ENCODE measurements at regions not wholly inside any gene's neighbourhood (a gene's known extent, or its start where the extent isn't known, plus 50 kb on each side); places are given as distances from the start of the nearest gene placed in this dataset.
A peak's percentile ranks its signal among the peaks of the same experiment; 100 is the strongest.

DNA sequence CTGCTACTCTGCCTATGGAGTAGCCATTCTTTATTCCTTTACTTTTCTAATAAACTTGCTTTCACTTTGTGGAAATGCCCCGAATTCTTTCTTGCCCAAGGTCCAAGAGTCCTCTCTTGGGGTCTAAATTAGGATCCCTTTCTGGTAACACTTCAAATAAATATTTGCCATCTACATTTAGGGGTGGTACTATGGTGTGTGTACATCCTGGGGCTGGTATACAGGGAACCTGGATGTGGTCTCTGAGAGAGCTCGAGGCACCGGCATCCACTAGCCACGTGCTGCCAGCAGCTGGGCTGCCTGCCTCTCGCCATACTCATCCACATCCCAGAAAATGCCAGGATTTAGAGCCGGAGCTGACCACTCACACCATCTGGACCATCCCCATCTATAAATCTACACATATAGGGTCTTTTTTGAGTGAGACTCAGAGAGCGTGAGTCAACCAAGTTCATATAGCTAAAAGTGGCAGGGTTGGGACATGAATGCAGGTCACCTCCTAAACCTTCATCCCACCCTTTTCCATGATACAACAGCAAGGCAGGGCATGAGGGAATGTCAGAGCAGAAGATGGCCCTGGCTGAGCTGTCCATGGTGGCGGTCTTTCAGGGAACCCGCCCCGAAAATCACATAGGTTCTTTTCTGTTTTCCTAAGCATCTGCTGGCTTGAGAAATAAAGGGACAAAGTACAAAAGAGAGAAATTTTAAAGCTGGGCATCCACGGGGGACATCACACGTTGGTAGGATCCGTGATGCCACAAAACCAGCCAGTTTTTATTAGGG lies 76.6 kb upstream of the F3 start:
- DNase-seq = no peak

DNA sequence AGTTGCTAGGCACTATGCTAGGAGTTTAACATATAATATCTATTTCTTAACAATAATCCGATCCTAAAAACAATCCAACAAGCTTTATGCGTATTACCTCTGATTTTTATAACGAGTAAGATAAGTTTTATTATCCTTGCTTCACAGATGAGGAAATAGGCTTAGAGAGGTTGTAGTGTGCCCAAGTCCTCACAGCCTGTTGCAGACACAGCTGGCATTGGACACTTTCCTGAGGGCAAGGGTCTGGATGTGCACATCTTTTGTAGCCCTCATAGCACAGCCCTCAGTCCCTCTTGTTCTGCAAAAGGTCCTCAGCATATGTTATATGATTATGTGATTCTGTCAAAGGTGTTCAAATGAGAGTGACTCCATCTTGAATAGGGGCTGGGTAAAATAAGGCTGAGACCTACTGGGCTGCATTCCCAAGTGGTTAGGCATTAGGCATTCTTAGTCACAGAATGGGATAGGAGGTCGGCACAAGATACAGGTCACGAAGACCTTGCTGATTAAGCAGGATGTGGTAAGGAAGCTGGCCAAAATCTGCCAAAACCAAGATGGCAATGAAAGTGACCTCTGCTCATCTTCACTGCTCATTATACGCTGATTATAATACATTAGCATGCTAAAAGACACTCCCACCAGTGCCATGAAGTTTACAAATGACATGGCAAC lies 75.7 kb upstream of the F3 start:
- no peak for DNase-seq

DNA sequence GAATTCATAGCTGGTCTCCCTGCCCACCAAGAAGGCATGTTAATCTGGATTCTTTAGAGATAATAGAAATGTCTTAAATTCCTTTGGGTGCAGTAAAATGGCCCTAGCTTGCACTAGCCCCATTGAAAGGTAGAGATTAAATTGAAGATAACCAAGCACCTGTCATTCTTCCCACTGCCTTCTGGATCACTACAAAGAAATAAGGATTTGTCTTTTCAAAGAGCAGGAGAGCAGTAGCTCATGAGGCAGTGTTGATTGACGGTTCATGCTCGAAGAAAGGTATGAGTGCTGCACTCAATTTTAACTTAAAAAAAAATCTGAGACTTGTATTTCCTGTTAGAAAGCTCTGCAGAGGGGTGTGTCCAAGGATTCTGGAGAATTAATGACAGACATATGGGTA lies 74.9 kb upstream of the F3 start:
- no peak for DNase-seq

DNA sequence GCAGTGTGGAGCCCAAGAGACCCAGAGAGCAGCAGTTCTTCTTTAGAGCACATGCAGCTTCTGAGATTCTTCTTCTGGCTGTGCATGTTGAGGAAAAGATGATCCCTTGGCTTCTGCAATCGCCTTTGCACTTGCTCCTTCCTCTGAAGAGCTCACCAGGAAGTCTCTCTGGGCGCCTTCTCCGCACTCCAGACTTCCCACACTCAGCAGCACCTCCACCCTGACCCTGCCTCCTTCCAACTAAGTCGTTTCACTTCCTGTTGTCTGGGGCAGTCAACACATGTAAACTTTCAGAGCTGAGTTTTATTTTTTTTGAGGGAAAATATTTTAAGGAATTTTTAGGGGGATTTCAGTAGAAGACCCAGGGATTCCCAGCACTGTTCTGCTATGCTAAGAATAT lies 73.4 kb upstream of the F3 start:
- DNase-seq = peak; percentile 19

DNA sequence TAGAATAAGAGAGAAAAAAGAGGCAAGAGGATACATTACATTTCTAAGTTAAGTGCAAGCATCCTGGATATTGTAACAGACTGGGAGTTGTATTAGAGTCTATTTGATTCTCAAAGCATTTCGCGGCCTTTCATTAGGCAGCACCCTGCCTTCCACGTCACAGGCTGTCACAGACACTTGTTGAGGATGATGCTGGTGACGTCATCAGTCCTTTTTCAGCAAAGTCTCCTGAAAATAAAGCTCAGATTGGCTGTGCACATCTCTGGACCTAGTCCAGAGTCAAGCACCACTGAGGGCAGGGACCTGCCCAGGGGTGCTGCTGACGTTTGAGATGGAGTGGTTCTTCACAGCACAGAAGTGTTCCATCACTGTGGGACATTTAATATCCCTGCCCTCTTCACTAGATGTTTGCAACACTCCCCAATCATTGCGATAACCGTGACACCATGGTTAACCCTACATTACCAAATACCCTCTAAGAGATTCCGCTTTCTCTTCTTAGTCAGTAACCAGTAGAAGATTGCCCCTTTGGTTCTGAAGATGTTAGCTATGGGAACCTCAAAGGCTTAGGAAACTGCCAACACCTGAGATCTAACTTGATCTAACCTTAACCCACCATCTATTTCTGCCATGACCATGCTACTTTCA lies 72.7 kb upstream of the F3 start:
- DNase-seq = no peak

DNA sequence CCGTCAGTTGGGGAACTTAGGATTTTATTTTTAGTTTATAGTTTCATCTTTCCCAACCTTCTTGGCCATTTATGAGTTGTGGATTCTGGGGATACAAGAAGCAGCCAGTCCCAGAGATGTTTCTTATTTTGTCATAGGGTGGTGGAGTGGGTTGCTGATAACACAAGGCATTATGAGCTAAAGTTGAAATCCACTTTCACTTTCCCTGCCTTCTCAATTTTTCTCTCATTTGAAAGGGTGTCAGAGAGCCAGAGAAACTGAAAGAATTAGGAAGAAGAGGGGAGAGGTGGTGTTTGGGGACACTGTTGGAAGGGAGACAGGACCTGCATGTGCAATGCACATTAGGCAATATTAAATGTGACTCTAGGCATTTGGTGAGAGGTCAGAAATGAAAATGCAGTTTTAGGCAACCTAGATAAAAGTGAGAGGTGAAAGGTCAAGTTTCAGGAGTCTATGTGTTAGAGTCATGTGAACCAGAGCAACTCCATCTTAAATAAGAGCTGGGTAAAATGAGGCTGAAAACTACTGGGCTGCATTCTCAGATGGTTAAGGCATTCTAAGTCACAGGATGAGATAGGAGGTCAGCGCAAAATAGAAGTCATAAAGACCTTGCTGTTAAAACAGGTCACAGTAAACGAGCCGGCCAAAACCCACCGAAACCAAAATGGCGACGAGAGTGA lies 71.1 kb upstream of the F3 start:
- DNase-seq = no peak

DNA sequence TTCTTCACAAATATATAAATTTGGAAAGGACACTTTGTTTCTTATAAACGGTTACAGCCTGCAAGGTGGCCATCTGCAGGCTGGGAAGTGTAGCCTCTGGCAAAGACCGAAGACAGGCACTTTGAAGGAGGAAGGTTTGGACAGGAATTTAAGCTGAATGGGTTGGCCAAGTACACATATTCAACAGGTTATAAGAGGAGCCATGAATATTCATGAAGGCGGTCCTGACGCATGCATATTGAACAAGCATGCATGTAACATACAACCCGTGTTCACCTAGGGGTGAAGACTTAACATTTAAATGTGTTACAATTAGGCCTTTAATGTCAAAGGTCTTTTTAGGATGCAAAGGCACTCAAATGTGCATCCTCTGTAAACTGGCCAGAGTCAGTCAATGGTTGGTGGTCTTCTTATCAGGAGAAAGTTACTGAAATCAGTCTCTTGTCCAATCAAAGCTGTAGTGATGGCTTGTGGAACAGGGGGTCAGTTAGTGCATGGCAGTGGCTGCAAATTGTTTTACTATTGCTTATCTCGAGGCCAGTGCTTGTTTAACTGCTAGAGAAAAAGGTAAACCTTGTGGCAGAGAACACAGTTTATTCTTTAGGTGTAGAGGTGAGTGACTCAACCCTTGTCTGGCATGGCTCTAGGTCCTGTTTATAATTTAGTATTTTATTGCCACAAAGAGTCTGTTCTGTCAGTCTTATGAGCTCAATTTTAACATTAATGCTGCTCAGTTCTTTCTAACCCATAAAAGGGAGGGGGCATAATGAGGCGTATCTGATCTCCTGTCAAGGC lies 70.3 kb upstream of the F3 start:
- no peak for DNase-seq

DNA sequence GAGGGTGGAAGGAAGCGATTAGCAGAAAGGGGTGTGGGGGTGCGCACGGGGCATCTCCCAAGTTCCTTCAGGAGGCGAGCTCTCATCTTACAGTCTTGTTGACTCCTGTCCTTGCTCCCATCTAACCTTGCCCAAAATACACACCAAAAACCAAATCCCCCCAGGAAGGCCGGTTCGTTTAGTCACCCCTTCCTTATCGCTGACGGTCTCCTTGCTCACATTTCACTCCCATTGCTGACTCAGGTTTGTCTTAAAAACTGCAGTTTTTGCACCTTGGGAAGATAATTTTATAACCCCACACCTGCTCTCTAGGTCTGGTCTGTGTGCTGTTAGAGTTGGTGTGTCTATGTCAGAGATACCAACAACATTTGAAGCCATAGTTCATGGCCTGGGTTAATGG lies 68.1 kb upstream of the F3 start:
- DNase-seq = no peak

DNA sequence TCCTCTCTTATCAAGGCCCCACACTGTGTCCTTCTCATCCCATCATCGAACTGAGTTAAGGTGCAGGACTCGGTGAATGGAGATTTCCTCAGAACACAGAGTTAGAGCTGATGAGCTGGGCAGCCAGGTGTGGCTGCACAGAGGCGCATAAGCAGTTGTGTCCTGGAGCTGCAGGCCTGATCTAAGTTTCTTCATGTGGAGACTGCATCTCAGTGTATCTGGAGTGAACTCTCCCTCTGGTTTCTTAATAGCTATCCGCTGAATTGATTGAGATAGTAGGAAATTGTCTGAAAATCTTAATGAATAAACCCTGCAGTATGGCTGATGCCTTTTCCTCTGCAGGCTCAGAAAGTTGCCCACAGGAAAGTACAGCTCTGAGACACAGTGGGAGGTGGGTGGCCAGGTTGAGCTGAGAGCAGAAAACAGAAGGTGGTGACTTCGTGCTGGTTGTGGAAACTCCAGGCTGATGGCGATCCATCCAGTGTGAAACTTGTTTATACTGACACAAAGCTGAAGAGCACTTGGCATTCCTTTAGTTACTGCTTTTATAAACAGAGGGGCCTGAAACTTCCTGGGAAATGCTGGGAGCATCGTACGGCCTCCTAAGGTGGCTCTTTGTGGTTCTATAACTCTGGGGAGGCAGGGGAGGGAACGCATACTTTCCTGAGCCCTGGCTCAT lies 67.4 kb upstream of the F3 start:
- DNase-seq = no peak

DNA sequence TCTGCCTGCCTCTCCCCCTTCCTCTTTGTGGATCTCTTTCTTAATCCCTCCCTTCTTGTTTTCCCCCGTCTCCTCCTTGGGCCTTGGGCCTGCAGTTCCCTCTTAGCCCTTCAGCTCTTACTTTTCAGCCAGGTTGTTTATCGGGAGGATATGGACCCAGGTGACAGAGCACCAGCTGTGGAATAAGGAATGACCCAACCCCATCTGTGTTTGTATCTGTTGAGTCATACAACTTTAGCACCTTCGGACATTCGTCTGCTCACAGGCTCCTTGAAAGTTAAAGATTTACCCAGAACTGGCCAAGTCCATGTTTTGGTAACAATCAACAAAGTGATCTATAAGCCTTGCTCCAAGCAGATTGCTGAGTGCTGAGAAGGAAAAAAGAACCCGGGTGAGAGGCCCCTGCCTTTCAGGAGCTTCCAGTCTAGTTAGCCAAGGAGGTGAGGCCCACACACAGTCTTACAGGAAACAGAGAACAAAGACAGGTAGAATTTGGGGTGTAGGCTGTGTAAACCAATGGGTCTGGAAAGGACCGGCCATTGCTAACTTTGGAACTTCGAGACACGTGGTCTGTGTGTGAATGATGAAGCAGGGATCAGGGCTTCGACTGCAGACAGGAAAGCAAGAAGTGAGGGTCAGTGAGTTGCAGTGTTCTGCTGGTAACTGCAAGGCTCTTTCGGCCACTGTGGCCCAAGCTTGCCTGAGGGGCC lies 66.7 kb upstream of the F3 start:
- no peak for DNase-seq

DNA sequence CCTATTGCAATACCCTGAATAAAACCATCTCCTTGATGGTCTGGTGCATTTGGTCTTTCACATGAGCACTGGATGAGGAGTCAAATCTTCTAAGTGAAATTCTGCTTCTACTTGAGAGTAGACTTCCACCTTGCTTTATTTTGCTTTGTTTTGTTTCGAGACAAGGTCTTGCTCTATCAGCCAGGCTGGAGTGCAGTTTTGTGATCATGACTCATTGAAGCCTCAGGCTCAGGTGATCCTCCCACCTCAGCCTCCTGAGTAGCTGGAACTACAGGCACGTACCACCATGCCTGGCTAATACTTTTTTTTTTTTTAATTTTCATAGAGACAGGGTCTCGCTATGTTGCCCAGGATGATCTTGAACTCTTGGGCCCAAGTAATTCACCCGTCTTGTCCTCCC lies 65.8 kb upstream of the F3 start:
- DNase-seq = no peak

DNA sequence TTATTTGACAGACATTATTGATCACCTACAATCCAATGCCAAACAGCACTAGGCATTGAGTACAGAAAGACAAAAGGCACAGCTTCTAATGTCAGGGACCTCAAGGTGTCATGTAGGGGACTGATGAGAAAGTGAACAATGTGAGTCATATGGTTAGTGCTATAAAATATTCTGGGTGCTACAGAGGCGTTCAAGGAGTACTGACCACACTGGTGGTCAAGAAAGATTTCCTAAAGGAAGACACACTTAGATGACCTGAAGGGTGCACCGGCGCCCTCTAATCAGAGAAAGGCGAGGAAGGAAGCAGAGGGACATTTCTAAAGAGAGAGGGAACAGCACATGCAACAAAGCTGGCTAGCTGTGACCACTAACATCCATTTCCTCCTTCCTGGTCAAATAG lies 64.9 kb upstream of the F3 start:
- no peak for DNase-seq

DNA sequence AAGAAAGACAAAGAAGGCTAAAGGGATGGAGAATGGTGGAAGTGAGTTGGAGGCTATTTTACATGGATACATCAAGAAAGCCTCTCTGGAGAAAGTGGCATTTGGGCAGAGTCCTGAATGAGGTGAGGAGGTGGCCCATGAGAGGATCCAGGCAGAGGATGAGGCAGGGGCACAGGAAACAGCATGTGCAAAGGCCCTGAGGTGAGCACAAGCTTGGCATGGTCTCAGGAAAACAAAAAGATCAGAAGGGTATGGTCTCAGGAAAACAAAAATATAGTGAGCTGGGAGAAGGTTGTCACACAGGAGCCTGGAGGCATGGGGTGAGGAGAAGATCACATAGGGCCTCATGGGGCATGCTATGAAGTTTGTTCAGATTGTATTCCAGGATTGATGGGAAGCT lies 62.1 kb upstream of the F3 start:
- no peak for DNase-seq

DNA sequence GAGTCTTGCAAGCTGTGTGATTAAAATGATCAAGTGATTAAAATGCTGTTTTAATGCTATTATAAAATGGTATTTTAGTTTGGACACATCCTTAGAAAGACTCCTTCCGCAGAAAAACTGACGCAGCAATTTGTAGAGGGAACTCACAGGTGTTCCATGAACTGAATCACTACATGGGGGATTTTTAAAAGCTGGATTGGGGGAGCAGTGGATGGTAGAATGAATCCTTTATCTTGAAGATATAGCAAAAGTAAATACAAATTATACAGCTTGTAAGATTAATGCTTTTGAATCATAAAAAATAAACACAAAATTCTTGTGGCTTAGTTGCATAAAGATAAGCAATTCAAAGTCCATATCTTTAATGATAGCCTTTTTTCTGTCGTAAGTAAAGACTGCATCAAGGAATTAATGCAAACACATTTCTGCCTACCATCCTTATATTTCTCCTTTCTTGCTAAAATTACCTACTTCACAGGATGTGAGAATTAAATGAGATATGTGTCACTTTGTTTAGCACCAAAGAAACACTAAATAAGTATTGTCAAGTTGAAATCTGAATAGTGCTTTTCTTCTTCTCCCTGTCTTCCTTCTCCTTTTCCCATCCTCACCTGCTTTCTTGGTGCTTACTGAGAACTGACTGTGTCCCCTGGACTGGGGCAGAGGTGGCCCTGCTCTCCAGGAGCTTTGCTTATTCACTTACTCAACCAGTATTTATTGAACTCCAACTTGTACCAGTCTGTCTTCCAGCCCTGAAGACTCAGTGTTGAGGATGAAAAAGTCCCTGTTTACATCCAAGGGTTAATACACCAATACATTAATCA lies 61.5 kb upstream of the F3 start:
- DNase-seq = no peak

DNA sequence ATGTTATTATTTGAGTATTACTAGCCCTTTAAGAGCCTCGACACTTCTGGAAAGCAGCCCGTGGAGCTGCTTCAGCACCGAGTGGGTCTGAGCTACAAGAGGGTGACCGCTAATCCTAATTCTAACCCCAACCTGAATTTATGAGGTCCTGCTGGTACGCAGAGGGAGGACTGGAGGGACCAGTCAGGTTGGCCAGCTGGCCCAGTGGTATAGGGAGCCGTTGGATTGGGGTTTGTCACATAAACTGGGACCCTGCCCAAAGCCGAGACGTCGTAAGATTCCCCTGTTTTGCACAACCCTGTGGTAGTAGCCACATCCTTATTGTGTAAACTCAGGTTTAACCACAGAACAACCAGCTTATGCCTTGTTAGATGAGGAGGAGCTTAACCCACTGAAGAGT lies 60.8 kb upstream of the F3 start:
- no peak for DNase-seq

DNA sequence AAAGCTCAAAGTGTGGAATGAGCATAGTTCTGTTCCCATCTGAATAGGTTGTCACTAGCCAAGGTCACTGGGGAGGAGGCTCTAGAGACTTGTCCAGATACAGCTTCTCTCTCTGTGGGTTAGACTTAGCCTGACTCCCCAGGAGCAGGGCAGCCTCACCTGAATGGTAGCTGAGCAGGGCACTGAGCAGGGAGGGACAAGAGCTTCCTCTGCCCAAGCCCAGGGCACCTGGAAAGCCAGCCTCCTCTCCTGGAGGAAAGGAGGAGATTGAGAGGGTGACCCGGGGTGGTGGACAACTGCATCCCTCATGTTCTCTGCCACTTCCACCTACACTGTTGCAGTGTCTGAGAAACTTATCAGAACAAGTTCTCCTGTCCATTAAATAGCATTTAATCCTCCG lies 59.0 kb upstream of the F3 start:
- DNase-seq = no peak

DNA sequence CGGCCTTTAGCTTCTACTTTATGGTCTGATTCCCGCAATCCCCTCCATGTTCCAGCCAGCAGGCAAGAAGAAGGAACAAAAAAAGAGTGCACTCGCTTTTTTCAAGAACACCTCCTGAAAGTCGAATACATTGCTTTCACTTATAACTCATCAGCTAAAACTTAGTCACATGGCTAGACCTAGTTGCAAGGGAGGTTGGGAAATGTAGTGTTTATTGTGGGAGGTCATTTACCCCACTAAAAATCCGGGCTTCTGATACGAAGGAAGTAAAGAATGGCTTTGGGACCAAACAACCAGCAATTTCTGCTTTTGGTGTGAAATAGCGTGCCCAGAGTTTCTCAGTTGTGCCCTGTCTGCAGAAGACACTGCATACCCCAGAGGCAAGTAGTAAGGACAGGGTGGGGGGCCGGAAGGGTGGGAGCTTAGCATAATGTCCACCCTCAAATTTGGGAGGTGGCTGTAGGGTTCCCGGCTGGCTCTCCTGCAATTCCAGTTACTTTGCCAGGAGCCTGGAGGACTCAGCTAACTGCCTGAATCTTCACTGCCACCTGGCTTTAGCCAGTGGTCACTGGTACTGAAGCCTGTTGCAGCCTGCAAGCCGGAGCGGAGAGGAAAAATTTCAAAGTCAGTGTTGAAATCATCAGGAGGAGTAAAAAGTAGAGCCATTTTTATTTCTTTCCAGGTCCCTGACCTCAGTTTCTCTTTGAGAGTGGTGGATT lies 57.7 kb upstream of the F3 start:
- DNase-seq = no peak

DNA sequence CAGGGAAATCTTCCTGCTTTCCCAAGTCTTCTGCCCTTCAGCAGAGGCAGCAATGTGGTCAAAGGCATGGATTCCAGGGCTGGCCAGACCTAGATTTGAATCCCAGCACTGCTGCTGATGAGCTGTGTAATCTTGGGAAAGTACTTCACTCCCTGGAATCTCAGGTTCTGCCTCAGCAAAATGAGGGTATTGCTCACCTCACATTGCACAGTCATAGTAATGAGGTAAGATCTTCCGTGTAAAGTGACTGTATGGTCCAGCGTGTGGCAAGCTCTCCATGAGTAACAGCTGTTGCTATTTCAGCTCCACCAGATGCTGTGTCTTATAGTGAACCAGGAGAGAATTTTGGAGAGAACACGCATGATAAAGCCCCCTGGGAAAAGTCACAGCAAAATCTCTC lies 56.1 kb upstream of the F3 start:
- DNase-seq = no peak

DNA sequence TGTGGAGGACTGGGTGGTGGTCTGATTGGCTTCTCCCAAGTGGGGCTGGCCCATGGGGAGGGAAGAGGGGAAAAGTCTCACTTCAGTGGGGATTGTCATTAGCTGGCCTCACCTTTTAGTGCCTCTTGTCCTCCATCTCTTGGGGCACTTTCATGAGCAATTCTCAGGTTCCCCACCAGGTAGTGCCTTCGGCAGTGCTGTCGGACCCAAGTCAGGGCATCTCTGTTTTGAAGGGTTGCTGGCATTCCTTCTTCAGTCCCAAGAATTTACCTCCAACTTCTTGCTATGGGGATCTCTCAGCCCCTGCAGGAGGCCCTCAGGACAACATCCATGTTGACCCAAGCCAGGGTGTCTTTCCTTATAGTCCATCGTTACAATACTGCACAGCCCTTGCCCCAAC lies 54.7 kb upstream of the F3 start:
- DNase-seq = no peak

Measured in muscle of arm (tissue), 1 donor.